Jurkat, Clone E6-1 (cell line): ENCODE measurements at regions not wholly inside any gene's neighbourhood (a gene's known extent, or its start where the extent isn't known, plus 50 kb on each side); places are given as distances from the start of the nearest gene placed in this dataset.
"Not testable (repeated sequence)": the region's sequence is repeated elsewhere in the genome, so short reads cannot be mapped to it uniquely, and the experiment has no call there.

ENCODE experiments used
- DNase-seq: peaks from one replicate; pipeline ENCODE4 v3.0.0-alpha.2; 2011; ENCODE audit warnings: low read depth, low spot score
- H3K4me3 ChIP-seq: 2 replicates; pipeline ENCODE4 v1.5.1; 2011; ENCODE audit warnings: mild to moderate bottlenecking, low read length, control low read depth, moderate library complexity

- no peak for DNase-seq
- H3K4me3 ChIP-seq, result no peak overlapping the region
Measured at GRCh38 chr7:69398986-69399385, 199.3 kb upstream of the AUTS2 start.

GRCh38 chr7:69399401-69399800 lies 198.9 kb upstream of the AUTS2 start:
- no peak for DNase-seq
- no peak overlapping the region for H3K4me3 ChIP-seq

GRCh38 chr7:69402696-69403095 lies 195.6 kb upstream of the AUTS2 start:
- no peak for DNase-seq
- H3K4me3 ChIP-seq, result no peak overlapping the region

- H3K4me3 ChIP-seq, result no peak overlapping the region
- DNase-seq, result no peak
Measured at GRCh38 chr7:69403169-69403568, 195.1 kb upstream of the AUTS2 start.

GRCh38 chr7:69411018-69411417 lies 187.3 kb upstream of the AUTS2 start:
- H3K4me3 ChIP-seq, result no peak overlapping the region
- no peak for DNase-seq

- no peak overlapping the region for H3K4me3 ChIP-seq
- no peak for DNase-seq
Measured at GRCh38 chr7:69411466-69411865, 186.8 kb upstream of the AUTS2 start.

- H3K4me3 ChIP-seq, result no peak overlapping the region
- DNase-seq, result no peak
Measured at GRCh38 chr7:69412331-69413146, 185.7 kb upstream of the AUTS2 start.

GRCh38 chr7:69414555-69414954 lies 183.7 kb upstream of the AUTS2 start:
- H3K4me3 ChIP-seq, result no peak overlapping the region
- no peak for DNase-seq

- no peak overlapping the region for H3K4me3 ChIP-seq
- DNase-seq, result no peak
Measured at GRCh38 chr7:69418869-69419670, 179.2 kb upstream of the AUTS2 start.

GRCh38 chr7:69419934-69420333 lies 178.3 kb upstream of the AUTS2 start:
- no peak overlapping the region for H3K4me3 ChIP-seq
- DNase-seq, result no peak

GRCh38 chr7:69422574-69422985 lies 175.7 kb upstream of the AUTS2 start:
- DNase-seq, result no peak
- H3K4me3 ChIP-seq, result no peak overlapping the region

GRCh38 chr7:69426705-69427104 lies 171.6 kb upstream of the AUTS2 start:
- H3K4me3 ChIP-seq, result no peak overlapping the region
- no peak for DNase-seq

- no peak overlapping the region for H3K4me3 ChIP-seq
- DNase-seq, result no peak
Measured at GRCh38 chr7:69428089-69428488, 170.2 kb upstream of the AUTS2 start.

GRCh38 chr7:69429911-69430383 lies 168.3 kb upstream of the AUTS2 start:
- H3K4me3 ChIP-seq, result no peak overlapping the region
- no peak for DNase-seq

- no peak overlapping the region for H3K4me3 ChIP-seq
- no peak for DNase-seq
Measured at GRCh38 chr7:69430384-69431021, 167.8 kb upstream of the AUTS2 start.

- DNase-seq, result no peak
- H3K4me3 ChIP-seq, result no peak overlapping the region
Measured at GRCh38 chr7:69431626-69432025, 166.6 kb upstream of the AUTS2 start.

GRCh38 chr7:69432276-69432675 lies 166.0 kb upstream of the AUTS2 start:
- H3K4me3 ChIP-seq, DNase-seq: not testable (repeated sequence)

GRCh38 chr7:69433081-69433480 lies 165.2 kb upstream of the AUTS2 start:
- DNase-seq, result no peak
- H3K4me3 ChIP-seq, result no peak overlapping the region

- DNase-seq, result no peak
Measured at GRCh38 chr7:69434398-69434815, 163.9 kb upstream of the AUTS2 start.

GRCh38 chr7:69435711-69436110 lies 162.6 kb upstream of the AUTS2 start:
- no peak overlapping the region for H3K4me3 ChIP-seq
- no peak for DNase-seq

More at GRCh38 chr7:69434398-69434815, 163.9 kb upstream of the AUTS2 start:
- no peak overlapping the region for H3K4me3 ChIP-seq
